ENCODE measurements at regions not wholly inside any gene's neighbourhood (a gene's known extent, or its start where the extent isn't known, plus 50 kb on each side); places are given as distances from the start of the nearest gene placed in this dataset.

- TF ChIP-seq TOX (CRISPR knock-in tag; IDR thresholded peaks at IDR 0.05; ENCODE audit: borderline replicate concordance): no peak
- no peak for TF ChIP-seq ZFP30 (CRISPR knock-in tag; IDR thresholded peaks at IDR 0.05)
- TF ChIP-seq BACH2 (CRISPR knock-in tag; IDR thresholded peaks at IDR 0.05; ENCODE audit: borderline replicate concordance): no peak
- TF ChIP-seq TCF4 (CRISPR knock-in tag; IDR thresholded peaks at IDR 0.05; ENCODE audit: borderline replicate concordance): no peak
- no peak for TF ChIP-seq RARB (CRISPR knock-in tag; IDR thresholded peaks at IDR 0.05)
- TF ChIP-seq ZC3H10 (CRISPR knock-in tag; IDR thresholded peaks at IDR 0.05): no peak
- no peak for TF ChIP-seq POU6F1 (CRISPR knock-in tag; IDR thresholded peaks at IDR 0.05; ENCODE audit: borderline replicate concordance, low read depth)
- TF ChIP-seq CREB5 (CRISPR knock-in tag; IDR thresholded peaks at IDR 0.05; ENCODE audit: low read depth): no peak
- TF ChIP-seq PPARA (CRISPR knock-in tag; IDR thresholded peaks at IDR 0.05; ENCODE audit: borderline replicate concordance): no peak
- TF ChIP-seq CSDC2 (CRISPR knock-in tag; IDR thresholded peaks at IDR 0.05): no peak
- TF ChIP-seq ZNF70 (CRISPR knock-in tag; IDR thresholded peaks at IDR 0.05): no peak
- no peak for TF ChIP-seq GLIS3 (CRISPR knock-in tag; IDR thresholded peaks at IDR 0.05)
- no peak for TF ChIP-seq PATZ1 (CRISPR knock-in tag; IDR thresholded peaks at IDR 0.05; ENCODE audit: borderline replicate concordance)
- TF ChIP-seq ZNF565 (CRISPR knock-in tag; conservative IDR thresholded peaks at IDR 0.05; ENCODE audit: low read depth): no peak
- no peak for TF ChIP-seq TSHZ2 (CRISPR knock-in tag; IDR thresholded peaks at IDR 0.05)
- ATAC-seq: no peak
These were observed 60.4 kb upstream of the TRIM9 start for GRCh38 chr14:51155326-51155725.

- peak; percentile 93 for ATAC-seq
- TF ChIP-seq PATZ1 (CRISPR knock-in tag; IDR thresholded peaks at IDR 0.05; ENCODE audit: borderline replicate concordance) (no peak), ZFP3 (CRISPR knock-in tag; IDR thresholded peaks at IDR 0.05) (no peak), ISL1 (CRISPR knock-in tag; IDR thresholded peaks at IDR 0.05) (no peak), ZFP30 (CRISPR knock-in tag; IDR thresholded peaks at IDR 0.05) (no peak), ZNF565 (CRISPR knock-in tag; conservative IDR thresholded peaks at IDR 0.05; ENCODE audit: low read depth) (no peak), POU6F1 (CRISPR knock-in tag; IDR thresholded peaks at IDR 0.05; ENCODE audit: borderline replicate concordance, low read depth) (no peak), BACH2 (CRISPR knock-in tag; IDR thresholded peaks at IDR 0.05; ENCODE audit: borderline replicate concordance) (no peak), RARB (CRISPR knock-in tag; IDR thresholded peaks at IDR 0.05) (no peak), CSRNP3 (CRISPR knock-in tag; IDR thresholded peaks at IDR 0.05) (no peak), ZNF8 (CRISPR knock-in tag; IDR thresholded peaks at IDR 0.05) (no peak), CREB5 (CRISPR knock-in tag; IDR thresholded peaks at IDR 0.05; ENCODE audit: low read depth) (no peak), PPARA (CRISPR knock-in tag; IDR thresholded peaks at IDR 0.05; ENCODE audit: borderline replicate concordance) (no peak), CSDC2 (CRISPR knock-in tag; IDR thresholded peaks at IDR 0.05) (no peak), TCF4 (CRISPR knock-in tag; IDR thresholded peaks at IDR 0.05; ENCODE audit: borderline replicate concordance) (no peak), ESRRG (CRISPR knock-in tag; IDR thresholded peaks at IDR 0.05) (no peak), ARNTL (CRISPR knock-in tag; IDR thresholded peaks at IDR 0.05; ENCODE audit: borderline replicate concordance, low read depth) (no peak), ZNF70 (CRISPR knock-in tag; IDR thresholded peaks at IDR 0.05) (no peak), TOX (CRISPR knock-in tag; IDR thresholded peaks at IDR 0.05; ENCODE audit: borderline replicate concordance) (no peak)
These were observed 62.1 kb upstream of the TRIM9 start for GRCh38 chr14:51157012-51157411.
